ENCODE measurements at regions not wholly inside any gene's neighbourhood (a gene's known extent, or its start where the extent isn't known, plus 50 kb on each side); places are given as distances from the start of the nearest gene placed in this dataset.
"Not testable (repeated sequence)": the region's sequence is repeated elsewhere in the genome, so short reads cannot be mapped to it uniquely, and the experiment has no call there.

DNA sequence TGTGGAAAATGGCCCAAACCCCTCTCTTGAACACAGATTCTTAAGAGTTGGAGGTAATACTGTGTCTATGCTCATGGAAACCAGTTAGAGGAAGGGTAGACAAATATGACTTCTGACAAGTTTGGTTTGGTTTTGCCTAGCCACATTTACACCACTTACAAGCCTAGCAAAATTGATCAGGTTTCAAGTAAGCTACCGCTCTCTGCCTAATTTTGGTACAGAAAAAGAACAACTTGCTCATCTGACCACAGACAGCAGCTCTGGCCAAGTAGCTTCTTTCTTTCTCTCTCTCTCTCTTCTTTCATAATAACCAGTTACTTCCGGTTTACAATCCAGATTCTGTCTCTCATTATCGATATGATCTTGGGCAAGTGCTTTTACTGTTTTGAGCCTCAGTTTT is 260.0 kb downstream of the GLUD2 start:
- DNase-seq = no peak

DNA sequence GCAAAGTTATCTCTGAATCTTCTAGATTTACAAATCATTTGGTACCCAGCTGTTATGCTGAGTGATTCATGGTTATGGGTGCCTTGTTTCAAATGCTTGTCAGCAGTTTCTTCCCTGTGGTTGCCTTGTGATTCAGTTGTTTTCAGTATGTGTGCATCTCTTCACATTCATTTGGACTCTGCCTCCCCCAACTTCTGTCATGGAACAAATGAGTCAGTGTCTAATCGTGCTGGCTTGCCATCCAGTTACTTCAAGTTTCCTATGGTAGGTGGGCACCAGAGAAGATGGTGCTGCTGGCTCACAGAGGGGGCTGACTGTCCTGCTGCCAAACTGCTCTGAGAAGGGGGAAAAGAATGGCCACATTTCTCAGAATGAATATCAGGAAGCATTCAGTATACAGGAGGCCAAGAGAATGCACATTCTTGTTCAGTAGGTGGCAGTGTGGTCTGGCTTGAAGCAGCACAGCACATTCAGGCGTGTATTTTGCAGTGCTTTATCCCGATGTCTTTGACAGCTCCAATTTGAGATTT is 260.9 kb downstream of the GLUD2 start:
- DNase-seq = no peak

DNA sequence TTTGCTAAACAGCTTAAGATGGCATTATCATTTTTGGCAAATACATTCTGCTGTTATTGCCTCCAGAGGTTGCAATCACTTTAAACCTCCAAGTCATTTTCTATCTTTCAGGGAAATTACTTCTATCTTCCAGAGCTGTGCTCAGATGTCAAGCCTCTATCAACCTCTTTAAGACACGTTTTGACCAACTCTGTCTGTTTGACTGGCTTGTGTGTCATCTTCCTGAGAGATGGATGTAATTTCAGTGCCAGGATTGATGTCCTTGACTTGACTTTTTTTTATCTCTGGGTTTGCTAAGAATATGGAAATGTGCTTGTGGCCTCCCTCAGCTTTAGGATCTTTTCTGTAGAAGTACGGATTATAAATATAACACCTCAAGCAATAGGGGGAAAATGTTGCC is 263.4 kb downstream of the GLUD2 start:
- no peak for DNase-seq

DNA sequence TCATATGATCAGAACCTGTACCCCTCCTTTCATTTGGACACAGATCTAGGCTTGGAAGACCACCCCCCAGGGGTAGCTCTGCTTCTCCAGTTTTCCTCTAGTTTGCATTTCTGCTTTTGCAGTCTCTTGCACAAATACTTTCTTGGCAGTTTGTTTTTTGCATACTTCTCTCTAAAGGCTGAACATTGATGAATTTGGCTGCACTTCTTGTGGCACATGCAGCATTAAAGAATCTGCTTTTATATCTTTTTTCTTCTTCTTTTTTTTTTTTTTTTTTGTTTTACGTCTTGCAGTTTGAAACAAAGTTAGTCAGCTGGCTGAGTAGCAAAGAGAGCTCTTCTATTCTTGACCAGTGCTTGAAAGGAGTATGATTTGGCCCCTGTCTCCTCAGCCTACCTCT is 273.0 kb downstream of the GLUD2 start:
- DNase-seq = no peak

- no peak for DNase-seq
Observed at GRCh38 chrX:121322159-121322558, 274.7 kb downstream of the GLUD2 start.

GRCh38 chrX:121323337-121323736 is 275.9 kb downstream of the GLUD2 start:
- no peak for DNase-seq

DNA sequence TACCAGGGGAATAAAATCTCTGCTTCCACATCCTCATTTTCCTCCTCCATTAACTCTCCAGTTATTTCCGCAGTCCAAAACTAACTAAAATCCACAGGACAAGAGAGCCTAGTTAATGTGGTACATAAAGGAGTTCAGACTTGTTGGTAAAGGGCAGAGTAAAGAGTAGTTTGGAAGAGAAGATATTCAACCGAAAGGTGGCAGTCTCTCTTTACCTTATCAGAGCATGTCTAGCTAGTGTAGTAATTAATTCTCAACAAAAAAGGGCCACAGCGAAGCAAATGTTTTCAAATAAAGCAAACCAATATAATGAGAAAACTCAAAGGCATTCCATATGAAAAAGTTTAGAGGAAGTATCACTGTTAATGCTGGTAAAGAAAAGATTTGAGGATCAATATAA is 286.5 kb downstream of the GLUD2 start:
- DNase-seq = no peak

GRCh38 chrX:121336831-121337421 is 289.5 kb downstream of the GLUD2 start:
- DNase-seq = no peak

GRCh38 chrX:121337816-121338215 is 290.4 kb downstream of the GLUD2 start:
- DNase-seq = no peak

DNA sequence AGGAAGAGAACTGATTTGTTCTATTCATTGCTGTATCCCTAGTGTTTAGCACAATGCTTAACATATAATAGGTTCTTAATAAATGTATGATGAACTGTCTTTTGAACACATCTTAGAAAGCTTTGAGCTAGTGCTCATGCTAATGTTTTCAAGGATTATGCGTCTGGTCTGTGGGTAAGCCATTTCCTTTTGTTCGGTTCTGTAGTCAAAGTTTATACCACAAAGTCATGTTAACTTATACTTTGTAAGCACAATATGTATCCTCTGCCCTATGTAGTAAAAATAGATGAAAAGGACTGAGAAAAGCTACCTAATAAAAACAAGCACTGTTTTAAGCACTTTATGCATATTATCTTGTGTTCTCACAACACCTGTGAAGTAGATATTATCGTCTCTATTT is 301.9 kb downstream of the GLUD2 start:
- no peak for DNase-seq

DNA sequence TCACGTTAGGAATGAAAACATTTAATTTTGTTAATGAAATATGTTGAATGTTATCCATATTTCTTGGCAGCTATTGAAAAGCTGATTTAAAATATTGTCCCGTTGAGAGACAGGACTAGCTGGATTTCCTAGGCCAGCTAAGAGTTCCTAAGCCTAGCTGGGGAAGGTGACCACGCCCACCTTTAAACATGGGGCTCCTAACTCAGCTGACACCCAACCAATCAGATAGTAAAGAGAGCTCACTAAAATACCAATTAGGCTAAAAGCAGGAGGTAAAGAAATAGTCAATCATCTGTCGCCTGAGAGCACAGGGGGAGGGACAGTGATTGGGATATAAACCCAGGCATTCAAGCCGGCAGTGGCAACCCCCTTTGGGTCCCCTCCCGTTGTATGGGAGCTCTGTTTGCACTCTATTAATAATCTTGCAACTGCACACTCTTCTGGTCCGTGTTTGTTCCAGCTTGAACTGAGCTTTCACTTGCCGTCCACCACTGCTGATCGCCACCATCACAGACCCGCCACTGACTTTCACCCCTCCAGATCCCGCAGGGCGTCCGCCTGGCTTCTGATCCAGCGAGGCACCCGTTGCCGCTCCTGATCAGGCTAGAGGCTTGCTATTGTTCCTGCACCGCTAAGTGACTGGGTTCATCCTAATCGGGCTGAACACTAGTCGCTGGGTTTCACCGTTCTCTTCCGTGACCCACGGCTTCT is 308.9 kb downstream of the GLUD2 start:
- no peak for DNase-seq

DNA sequence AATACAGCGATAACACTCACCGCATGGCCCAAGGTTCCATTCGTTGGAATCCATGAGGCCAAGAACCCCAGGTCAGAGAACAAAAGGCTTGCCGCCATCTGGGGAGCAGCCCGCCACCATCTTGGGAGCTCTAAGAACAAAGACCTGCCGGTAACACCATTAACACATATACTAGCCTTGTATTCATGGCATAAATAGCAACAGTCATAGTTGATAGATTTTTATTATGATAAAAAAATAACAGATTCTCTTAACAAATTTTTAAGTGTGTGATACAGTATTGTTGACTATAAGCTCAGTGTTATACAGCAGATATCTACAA is 309.4 kb downstream of the GLUD2 start:
- DNase-seq = no peak

- no peak for DNase-seq
Observed at GRCh38 chrX:121360280-121360679, 312.9 kb downstream of the GLUD2 start.

- no peak for DNase-seq
Observed at GRCh38 chrX:121365572-121366161, 318.3 kb downstream of the GLUD2 start.

DNA sequence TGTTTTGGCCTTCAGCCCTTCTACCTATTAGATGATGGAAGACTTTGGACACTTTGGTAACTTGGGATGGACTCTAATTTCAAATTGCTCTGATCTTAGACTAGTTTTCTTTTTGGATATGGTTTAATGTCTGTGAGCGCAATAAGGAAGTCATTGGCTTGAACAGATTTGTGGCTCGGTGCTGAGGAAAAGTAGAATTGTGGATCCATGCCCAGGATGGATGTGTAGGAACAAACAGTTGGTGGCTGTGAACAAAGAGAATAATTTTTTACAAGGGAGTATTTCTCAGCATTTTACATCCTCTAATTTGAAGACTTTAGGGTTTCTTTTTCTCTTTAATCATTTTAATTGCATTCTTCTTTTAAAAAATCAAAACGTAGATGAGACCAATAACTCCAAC is 327.1 kb downstream of the GLUD2 start:
- DNase-seq = no peak

DNA sequence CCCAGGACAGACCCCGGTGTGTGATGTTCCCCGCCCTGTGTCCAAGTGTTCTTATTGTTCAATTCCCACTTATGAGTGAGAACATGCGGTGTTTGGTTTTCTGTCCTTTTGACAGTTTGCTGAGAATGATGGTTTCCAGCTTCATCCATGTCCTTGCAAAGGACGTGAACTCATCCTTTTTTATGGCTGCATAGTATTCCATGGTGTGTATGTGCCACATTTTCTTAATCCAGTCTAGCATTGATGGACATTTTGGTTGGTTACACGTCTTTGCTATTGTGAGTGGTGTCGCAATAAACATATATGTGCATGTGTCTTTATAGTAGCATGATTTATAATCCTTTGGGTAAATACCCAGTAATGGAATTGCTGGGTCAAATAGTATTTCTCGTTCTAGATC is 334.5 kb downstream of the GLUD2 start:
- not testable (repeated sequence) for DNase-seq

- DNase-seq = no peak
Observed at GRCh38 chrX:121389976-121390714, 342.7 kb downstream of the GLUD2 start.

GRCh38 chrX:121405826-121406225 is 358.4 kb downstream of the GLUD2 start:
- DNase-seq = no peak

DNA sequence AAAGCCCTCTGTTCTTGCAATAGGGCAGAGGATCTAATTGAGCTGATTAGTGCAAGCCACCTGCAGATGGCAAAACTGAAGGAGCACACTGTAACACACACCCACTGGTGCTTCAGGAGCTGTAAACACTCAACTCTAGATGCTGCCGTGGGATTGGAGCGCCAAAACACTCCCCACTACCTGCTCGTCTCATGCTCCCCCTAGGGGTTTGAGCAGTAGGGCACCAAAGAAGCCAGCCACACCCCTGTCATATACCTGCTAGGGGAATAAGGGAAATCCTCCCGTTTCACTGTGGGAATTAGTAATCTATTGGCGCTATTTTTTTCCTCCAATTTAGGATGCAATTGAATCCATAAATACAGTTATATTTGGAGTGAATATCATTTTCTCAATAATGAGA is 360.2 kb downstream of the GLUD2 start:
- no peak for DNase-seq

DNA sequence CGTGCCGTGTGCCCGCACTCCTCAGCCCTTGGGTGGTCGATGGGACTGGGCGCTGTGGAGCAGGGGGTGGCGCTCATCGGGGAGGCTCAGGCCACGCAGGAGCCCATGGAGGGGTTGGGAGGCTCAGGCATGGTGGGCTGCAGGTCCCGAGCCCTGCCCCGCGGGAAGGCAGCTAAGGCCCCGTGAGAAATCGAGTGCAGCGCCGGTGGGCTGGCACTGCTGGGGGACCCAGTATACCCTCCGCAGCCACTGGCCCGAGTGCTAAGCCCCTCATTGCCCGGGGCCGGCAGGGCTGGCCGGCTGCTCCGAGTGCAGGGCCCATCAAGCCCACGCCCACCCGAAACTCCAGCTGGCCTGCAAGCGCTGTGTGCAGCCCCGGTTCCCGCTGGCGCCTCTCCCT is 384.1 kb downstream of the GLUD2 start:
- not testable (repeated sequence) for DNase-seq

GRCh38 chrX:121433289-121433688 is 385.9 kb downstream of the GLUD2 start:
- no peak for DNase-seq

- not testable (repeated sequence) for DNase-seq
Observed at GRCh38 chrX:121437666-121438065, 390.3 kb downstream of the GLUD2 start.

DNA sequence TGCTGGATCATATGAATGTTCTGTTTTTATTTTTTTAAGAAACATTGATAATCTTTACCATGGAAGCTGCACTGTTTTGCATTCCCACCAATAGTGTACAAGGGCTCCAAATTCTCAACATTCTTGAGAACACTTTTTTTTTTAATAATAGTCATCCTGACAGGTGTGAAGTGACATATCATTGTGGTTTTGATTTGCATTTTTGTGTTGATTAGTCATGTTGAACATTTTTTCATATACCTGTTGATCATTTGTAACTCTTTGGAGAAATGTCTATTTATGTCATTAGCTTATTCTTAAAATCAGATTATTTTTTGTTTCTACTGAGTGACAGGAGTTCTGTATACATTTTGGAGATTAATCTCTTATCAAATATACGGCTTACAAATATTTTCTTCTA is 408.5 kb downstream of the GLUD2 start:
- no peak for DNase-seq

DNA sequence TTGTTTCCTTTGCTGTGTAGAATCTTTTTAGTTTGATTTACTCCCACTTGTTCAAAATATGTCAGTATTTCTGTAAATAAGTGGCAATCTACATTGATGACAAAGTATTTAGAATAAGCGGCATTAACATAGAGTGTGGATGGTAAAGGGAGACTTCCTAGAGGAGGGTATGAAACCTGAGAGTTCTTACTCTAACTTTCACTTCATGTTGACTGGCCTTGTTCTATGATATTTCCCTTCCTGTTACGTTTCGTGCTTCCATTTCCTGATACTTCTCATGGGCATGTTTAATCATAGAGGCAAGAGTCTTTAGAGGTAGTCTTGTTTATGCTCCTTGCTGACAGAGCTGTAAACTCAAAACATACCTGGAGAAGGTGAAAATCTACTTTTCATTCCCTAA is 408.9 kb downstream of the GLUD2 start:
- no peak for DNase-seq

Data from DMS 273 treated with DMSO at 0.1 percent for 48 hours (cell line).